ENCODE measurements at regions not wholly inside any gene's neighbourhood (a gene's known extent, or its start where the extent isn't known, plus 50 kb on each side); places are given as distances from the start of the nearest gene placed in this dataset.

- no peak for DNase-seq (ENCODE audit: low read depth)
- no peak for TF ChIP-seq CTCF (IDR thresholded peaks at IDR 0.05; ENCODE audit: insufficient read depth, low read depth, low read length)
- no peak overlapping the region for H3K4me3 ChIP-seq (ENCODE audit: low read depth, low read length)
These were observed 556.4 kb upstream of the SMIM31 start for GRCh38 chr4:164197556-164197955.

GRCh38 chr4:164203476-164203875 lies 550.5 kb upstream of the SMIM31 start:
- TF ChIP-seq CTCF (IDR thresholded peaks at IDR 0.05; ENCODE audit: insufficient read depth, low read depth, low read length) = no peak
- DNase-seq (ENCODE audit: low read depth) = no peak
- no peak overlapping the region for H3K4me3 ChIP-seq (ENCODE audit: low read depth, low read length)

GRCh38 chr4:164204434-164204833 lies 549.5 kb upstream of the SMIM31 start:
- TF ChIP-seq CTCF (IDR thresholded peaks at IDR 0.05; ENCODE audit: insufficient read depth, low read depth, low read length) = no peak
- H3K4me3 ChIP-seq (ENCODE audit: low read depth, low read length) = no peak overlapping the region
- no peak for DNase-seq (ENCODE audit: low read depth)

- DNase-seq (ENCODE audit: low read depth) = no peak
These were observed 546.5 kb upstream of the SMIM31 start for GRCh38 chr4:164207460-164207859.

GRCh38 chr4:164210377-164210776 lies 543.6 kb upstream of the SMIM31 start:
- TF ChIP-seq CTCF (IDR thresholded peaks at IDR 0.05; ENCODE audit: insufficient read depth, low read depth, low read length) = no peak
- DNase-seq (ENCODE audit: low read depth) = no peak
- H3K4me3 ChIP-seq (ENCODE audit: low read depth, low read length) = no peak overlapping the region

More at GRCh38 chr4:164207460-164207859, 546.5 kb upstream of the SMIM31 start:
- H3K4me3 ChIP-seq (ENCODE audit: low read depth, low read length) = no peak overlapping the region
- no peak for TF ChIP-seq CTCF (IDR thresholded peaks at IDR 0.05; ENCODE audit: insufficient read depth, low read depth, low read length)

- DNase-seq (ENCODE audit: low read depth) = no peak
- no peak for TF ChIP-seq CTCF (IDR thresholded peaks at IDR 0.05; ENCODE audit: insufficient read depth, low read depth, low read length)
These were observed 541.8 kb upstream of the SMIM31 start for GRCh38 chr4:164212134-164212533.

GRCh38 chr4:164212714-164213113 lies 541.2 kb upstream of the SMIM31 start:
- no peak overlapping the region for H3K4me3 ChIP-seq (ENCODE audit: low read depth, low read length)
- no peak for TF ChIP-seq CTCF (IDR thresholded peaks at IDR 0.05; ENCODE audit: insufficient read depth, low read depth, low read length)
- DNase-seq (ENCODE audit: low read depth) = no peak

More at GRCh38 chr4:164212134-164212533, 541.8 kb upstream of the SMIM31 start:
- H3K4me3 ChIP-seq (ENCODE audit: low read depth, low read length) = no peak overlapping the region

All from fibroblast of villous mesenchyme (primary cell).